ENCODE measurements at regions not wholly inside any gene's neighbourhood (a gene's known extent, or its start where the extent isn't known, plus 50 kb on each side); places are given as distances from the start of the nearest gene placed in this dataset.
A peak's percentile ranks its signal among the peaks of the same experiment; 100 is the strongest.
"Not testable (repeated sequence)": the region's sequence is repeated elsewhere in the genome, so short reads cannot be mapped to it uniquely, and the experiment has no call there.

DNA sequence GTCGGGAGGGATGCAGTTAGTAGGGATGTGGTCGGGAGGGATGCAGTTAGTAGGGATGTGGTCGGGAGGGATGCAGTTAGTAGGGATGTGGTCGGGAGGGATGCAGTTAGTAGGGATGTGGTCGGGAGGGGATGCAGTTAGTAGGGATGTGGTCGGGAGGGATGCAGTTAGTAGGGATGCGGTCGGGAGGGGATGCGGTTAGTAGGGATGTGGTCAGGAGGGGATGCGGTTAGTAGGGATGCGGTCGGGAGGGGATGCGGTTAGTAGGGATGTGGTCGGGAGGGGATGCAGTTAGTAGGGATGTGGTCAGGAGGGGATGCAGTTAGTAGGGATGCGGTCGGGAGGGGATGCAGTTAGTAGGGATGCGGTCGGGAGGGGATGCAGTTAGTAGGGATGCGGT, 96.2 kb downstream of the BDH1 start:
- not testable (repeated sequence) for DNase-seq (ENCODE audit: low spot score)

DNA sequence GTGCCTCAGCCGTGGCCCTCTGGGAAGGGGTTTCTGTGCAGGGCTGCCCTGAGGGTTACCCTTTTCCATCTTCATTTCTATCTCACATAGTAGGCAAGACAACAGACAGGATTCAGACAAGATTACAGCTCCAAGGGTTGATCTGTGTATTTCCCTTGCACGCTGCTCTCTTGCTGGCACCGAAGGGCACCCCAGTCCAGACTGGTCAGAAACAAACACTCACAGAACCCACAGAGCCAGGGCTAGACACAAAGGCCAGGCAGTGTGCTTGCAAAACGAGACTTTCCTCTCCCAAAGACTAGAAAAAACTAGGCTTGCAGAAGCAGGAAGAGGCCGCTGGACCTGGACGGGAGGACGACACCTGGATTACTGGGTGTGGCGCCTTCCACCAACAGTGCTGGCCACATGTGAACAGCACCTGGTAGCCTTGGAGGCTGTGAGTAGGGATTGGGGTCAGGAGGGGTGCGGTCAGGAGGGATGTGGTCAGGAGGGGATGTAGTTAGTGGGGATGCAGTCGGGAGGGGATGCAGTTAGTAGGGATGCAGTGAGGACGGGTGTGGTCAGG, 96.8 kb downstream of the BDH1 start:
- no peak for DNase-seq (ENCODE audit: low spot score)

DNA sequence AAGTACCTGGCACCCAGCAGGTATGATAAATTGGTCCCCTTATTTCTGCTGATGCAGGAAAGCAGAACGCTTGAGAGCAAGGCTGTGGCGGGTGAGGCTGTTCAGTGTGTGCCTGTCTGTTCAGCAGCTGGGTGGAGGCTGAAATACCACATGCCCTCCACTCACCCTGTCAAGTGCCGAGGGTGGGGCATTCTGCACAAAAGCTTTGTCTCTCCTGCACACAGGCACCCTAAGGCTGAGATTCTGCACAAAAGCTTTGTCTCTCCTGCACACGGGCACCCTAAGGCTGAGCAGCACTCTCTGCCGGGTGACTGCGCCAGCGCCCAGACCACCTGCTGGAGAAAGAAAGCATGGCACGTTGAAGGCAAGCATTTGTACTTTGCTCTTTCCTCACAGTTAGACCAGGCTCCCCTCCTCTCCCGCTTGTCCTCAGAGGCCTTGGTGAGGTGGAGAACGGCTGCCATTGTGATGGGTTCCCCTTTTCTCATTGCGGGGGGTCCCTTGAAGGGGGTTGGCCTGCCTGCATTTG, 97.5 kb downstream of the BDH1 start:
- DNase-seq (ENCODE audit: low spot score), result peak; percentile 18

DNA sequence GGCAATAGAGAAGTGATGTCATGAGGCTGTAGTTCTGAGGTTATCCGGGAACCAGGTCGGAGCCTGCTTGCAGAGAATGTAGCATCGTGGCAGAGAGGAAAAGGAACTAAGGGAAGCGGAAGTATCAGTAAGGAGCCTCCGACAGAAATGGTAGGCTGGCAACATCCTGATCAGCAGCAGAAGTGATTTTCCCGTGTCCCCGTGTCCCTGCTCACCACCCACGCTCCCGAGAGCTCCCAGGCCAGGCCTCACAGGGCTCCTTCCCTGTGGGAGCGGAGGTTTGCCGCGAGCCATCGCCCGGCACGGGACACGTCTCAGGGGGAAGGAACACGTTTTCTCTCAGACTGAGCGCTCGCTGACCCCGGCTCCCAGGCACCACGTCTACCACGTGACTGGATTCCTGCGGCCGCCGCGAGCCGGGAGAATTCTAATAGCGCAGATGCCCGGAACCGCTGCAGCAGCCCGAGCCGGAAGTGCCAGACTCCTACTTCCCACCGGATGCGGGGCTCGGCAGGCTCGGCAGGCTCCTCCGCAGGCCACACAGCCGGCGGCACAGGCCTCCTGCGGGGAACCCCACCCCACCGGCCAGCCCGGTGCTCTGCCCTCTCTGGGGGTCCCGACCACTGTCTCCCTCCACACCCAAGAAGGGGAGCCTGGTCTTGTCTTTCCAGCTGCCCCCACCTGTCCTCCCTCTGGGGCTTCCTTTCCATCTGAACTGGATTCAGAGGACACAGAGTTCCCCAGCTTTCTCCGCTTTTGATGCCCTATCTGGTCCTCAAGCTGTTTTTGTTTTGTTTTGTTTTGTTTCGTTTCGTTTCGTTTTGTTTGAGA, 99.3 kb downstream of the BDH1 start:
- DNase-seq (ENCODE audit: low spot score), result peak; percentile 92

DNA sequence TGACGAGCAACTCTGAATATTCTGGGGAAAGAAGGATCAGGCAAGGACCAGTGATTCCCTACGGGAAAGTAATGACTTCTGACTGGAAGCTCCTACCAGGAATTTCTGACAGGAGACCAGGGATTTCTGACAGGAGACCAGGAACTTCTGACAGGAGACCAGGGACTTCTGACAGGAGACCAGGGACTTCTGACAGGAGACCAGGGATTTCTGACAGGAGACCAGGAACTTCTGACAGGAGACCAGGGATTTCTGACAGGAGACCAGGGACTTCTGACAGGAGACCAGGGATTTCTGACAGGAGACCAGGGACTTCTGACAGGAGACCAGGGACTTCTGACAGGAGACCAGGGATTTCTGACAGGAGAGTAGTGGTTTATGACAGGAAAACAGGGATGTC, 100.9 kb downstream of the BDH1 start:
- not testable (repeated sequence) for DNase-seq (ENCODE audit: low spot score)

DNA sequence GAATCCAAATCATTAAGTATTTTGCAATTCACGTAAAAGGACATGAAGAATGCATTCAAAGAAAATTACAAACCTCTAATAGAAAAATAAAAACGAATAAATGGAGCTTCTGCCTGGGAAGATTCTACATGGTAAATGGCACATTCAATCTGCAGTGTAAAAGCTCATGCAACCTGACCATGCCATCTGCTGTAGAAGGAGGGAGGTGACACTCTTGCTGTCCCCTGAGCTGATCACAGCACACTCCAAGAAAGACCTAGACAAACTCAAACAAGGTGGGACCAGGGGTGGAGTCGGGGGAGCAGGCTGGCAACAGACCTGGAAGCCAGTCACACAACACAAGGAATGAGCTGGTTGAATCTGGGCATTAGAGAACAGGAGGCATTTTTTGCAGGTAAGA, 101.8 kb downstream of the BDH1 start:
- peak; percentile 27 for DNase-seq (ENCODE audit: low spot score)

DNA sequence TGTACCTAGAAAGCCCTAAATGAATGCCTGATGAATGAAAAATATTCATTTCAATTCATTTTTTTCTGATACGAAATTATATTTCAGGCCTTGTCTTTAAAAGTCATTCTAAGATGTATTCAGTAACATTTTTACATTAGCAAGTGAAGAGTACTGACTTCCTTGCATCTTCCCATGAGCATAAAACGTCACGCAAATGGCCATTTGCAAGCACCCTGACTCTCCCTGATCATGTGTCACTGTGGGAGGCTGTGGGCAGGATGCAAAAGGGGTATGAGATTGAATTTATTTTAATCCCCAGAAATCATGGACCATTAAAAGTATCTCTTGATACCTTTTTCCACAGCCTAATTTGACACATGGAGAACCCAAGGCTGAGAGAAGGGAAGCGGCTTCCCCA, 105.0 kb downstream of the BDH1 start:
- DNase-seq (ENCODE audit: low spot score), result no peak

DNA sequence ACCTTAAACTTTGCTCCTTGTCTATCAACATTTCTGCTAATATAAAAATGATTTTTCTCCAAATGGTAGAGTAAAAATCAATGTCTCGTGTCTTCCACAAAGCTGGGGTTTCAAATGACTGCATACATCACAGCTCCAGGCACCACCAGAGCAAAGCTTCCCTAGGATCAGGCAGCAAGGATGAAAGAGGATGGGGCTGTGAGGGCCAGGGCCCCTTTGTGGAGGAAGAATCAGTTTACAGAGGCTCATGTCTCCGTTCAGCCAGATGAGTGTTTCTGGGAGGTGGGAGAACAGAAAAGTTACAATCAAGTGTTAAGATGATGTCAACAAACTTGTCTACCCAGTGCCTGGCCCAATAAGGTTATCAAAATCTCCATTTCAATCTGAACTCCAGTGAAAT, 105.5 kb downstream of the BDH1 start:
- no peak for DNase-seq (ENCODE audit: low spot score)

DNA sequence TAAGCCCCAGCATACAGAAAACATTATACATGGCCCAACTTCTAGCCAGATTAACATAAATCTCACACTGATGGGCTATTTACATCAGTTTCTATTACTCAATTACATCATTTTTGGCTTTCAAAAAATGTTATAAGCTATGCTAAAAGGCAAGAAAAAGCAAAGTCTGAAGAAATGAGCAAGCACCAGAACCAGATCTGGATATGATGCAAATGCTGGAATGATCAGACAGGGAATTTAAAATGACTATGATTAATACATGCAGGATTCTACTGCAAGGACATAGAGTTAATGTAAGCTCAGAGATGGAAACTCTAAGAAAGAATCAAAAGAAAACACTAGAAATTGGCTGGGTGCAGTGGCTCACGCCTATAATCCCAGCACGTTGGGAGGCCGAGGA, 106.6 kb downstream of the BDH1 start:
- DNase-seq (ENCODE audit: low spot score), result not testable (repeated sequence)

DNA sequence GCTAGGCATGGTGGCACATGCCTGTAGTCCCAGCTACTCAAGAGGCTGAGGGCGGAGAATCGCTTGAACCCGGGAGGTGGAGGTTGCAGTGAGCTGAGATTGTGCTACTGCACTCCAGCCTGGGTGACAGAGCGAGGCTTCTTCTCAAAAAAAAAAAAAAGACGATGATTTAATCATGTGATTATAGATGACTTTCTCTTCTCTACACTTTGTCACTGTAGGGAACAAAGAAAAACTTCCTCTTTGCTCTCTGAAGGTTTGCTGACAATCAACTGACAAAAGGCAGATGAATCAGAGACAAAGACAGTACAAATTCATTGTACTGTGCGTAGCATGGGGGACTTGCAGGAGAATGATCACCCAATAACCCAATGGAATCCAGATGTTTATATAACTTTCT, 108.0 kb downstream of the BDH1 start:
- not testable (repeated sequence) for DNase-seq (ENCODE audit: low spot score)

DNA sequence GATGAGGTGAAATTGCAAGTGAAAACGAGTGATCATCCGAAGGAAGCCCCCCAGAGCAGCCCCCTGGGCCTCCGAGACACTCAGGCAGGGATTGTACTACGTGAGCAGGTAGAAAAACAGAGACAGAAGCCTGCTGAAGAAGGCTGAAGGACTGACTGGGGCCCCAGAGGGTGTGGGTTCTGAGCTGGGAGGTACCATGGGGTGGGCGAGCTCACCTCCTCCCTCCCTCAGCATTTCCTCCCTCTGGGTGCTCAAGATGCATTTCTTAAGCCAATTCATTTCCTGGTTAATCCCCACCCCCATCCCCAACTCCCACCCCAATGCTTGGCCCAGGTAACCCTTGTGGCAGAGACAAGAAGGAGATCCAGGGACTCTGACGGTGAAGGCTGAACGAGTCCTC, 108.7 kb downstream of the BDH1 start:
- no peak for DNase-seq (ENCODE audit: low spot score)

DNA sequence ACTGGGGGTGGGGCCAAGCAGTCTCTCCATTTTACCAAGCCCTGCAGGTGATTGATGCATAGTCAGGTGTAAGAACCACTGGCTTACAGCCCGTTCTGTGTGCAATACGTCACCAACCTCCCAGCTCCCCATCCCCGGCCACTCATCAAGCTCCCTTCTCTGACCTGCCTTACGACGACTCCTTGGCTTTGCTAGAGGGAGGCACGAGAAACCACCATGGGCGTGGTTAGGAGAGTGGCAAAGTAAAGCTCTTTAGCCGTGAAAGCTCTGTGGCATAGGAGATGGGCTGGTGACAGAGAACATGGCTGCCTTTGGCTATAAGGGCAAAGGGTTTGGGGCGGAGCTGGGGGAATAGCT, 109.1 kb downstream of the BDH1 start:
- no peak for DNase-seq (ENCODE audit: low spot score)

DNA sequence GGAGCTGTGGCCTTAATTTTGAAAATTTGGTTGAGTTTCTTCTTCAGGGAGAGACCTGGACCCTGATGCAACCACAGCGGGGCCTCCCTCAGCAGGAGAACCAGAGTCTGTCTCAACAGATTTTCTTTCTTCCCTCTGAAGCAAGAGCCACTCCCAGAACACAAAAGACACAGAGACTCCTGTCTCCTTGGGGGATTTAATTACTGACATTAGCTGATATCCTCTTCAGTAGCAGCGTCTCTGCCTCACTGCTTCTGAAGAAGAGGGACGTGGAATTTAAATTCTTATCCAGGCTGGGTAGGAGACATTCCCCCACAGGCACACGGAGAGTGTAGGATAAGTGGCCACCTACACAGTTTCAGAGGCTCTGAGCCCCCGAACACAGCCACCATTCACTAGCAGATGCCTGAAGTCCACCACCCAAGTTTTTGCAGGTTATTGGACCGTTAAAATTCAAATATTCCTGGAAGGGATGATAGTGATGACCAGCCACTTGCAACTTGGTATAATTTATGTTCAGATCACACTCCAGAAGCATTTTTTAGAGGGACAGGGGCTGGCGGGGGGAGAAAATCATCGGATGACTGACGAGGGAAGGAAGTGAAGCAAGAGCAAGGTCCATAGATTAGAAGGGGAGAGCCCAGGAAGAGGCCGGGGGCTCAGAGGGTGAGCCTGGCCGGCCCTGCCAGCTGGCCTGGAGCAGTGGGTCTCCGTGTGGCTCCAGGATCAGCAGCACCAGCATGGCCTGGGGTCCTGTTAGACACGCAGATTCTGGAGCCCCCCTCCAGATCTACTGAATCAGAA, 109.7 kb downstream of the BDH1 start:
- DNase-seq (ENCODE audit: low spot score), result no peak

DNA sequence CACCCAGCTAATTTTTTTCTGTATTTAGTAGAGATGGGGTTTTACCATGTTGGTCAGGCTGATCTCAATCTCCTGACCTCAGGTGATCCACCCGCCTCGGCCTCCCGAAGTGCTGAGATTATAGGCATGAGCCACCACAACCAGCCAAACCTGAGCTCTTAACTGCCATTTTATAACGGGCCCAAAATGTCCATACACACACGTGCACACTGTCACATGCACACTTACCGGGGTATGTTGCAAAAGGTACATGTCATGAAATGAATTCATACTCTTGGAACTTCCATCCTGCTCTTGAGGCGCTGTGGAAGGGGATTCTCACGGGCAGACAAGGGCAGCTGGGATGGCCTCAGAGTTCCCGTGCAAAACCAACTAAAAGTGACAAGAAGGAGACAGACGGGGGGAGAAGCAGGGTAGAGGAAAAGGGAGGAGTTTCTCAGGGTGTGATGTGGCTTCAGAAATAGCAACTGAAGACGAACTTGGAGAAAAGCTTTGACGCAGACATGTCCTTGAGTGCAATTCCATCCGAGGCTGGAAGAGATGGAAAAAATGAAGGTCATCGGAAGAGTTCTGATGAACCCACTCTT, 110.9 kb downstream of the BDH1 start:
- no peak for DNase-seq (ENCODE audit: low spot score)

DNA sequence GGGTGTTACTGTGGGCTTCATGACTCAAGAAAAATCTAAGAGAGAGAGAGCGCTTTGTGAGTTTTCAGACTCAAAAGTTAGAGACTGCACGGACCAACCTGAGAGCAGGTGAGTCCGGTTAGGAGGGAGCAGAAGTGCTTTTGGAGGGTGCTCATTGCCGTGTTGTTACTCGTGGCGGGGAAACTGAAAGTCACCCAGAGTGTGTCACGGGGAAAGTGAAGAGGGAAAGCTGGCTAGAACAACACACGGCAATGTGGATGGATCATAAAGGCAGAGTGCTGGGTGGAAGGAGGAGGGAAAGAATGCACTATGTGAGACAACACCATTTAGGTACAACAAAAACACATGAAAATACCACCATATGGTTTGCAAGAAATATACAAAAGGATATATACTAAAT, 112.3 kb downstream of the BDH1 start:
- DNase-seq (ENCODE audit: low spot score), result no peak

DNA sequence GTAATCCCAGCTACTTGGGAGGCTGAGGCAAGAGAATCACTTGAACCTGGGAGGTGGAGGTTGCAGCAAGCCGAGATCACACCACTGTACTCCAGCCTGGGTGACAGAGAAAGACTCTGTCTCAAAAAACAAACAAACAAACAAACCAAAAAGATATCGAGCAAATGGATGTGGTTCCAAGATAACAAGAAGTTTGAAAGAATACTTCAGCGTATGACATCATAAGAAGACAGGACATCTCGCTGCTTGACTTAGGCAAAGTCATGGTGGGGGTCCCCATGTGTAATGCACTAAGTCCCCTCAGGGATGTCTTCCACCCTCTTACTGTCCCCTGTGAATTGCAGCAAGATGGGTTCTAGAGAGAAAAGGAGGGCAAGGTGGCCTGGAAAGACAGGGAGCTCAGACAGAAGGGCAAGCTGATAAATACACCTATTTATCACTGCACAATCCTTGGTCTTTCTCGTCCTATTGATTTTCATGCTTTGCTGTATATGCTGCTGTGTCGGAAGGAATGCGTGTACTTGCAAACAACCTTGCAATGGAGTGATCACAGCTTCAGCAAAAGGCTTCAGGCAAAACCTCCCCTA, 115.0 kb downstream of the BDH1 start:
- no peak for DNase-seq (ENCODE audit: low spot score)

DNA sequence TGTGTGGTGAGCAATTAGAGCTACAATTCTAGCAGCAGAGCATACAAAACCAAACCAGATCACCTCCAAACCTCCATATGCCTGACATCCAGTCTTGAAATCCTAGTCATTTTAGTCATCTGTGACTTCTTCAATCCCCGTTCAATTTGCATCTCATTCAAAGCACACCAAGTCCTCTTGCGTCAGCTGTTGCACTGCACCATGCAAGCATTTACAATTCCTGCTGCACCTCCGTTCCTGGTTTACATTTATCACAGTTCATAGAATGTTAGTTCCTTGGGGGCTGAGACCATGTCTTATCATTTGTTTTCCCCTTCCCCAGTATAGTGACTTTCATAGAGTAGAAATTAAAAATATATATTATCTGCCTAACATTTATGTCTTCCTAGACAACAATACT, 116.9 kb downstream of the BDH1 start:
- no peak for DNase-seq (ENCODE audit: low spot score)

DNA sequence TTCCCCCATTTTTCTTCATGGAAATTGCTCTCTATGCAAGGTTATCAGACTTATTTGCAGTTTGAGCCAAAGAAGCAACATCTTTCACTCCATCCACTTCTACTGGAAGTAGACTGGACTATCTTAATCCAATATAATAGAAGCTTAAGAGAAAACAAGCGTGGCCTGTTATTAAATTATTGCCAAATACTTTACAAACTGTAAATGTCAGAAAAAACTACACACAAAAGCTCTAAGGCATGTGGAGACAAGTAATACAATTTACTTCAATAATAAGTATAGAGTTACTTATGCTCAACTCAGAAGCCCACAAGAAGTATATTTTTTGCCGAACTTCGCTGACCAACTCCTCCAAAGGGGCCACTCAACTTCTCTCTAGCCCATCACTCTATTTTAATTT, 120.3 kb downstream of the BDH1 start:
- no peak for DNase-seq (ENCODE audit: low spot score)

DNA sequence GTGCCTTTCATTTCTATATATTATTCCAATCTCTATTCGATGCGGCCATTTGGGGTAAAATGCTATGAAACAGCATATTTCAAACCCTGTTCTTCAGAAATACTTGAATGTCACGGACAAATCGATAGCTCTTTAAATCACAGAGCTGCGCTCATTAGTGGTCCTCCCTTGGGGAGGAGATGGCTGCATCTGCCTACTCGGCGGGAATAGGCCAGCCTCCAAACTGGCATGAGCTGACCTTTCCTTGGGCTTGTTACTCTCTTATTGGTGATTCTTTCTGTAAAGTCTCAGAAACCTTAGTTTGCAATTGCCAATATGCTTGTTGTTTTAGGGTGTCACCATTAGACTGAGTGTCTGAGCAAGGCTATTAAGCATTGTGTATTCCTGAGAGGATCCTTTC, 120.9 kb downstream of the BDH1 start:
- no peak for DNase-seq (ENCODE audit: low spot score)

DNA sequence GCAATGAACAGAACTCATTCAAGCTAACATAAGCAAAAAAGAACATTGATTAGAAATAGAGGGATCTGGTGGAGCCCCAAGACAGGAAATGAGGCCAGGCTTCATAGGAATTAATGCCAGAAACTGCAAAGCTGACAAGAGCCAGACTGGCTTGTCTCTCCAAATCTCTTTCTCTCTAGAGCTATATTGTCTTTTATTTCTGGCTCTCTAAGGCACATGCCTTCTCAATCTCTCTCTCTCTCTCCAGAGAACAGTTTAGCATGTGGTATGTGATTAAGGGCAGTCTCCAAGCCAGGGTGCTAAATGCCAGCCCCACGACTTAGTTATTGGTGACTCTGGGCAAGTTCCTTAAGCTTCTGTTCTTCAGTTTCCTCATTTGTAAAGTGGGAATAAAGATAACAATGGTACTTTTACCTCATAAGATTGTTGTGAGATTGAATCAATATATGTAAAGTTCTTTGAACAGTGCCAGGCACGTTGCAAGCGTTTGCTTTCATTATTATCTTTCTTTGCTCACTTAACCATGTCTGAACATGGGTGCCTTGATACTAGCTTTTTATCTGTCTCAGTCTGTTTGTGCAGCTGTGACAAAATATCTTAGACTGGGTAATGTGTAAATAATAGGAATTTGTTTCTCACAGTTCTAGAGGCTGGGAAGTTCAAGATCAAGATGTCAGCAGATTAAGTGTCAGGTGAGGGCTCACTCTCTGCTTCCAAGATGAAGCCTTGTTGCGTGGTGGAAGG, 123.2 kb downstream of the BDH1 start:
- DNase-seq (ENCODE audit: low spot score), result no peak

DNA sequence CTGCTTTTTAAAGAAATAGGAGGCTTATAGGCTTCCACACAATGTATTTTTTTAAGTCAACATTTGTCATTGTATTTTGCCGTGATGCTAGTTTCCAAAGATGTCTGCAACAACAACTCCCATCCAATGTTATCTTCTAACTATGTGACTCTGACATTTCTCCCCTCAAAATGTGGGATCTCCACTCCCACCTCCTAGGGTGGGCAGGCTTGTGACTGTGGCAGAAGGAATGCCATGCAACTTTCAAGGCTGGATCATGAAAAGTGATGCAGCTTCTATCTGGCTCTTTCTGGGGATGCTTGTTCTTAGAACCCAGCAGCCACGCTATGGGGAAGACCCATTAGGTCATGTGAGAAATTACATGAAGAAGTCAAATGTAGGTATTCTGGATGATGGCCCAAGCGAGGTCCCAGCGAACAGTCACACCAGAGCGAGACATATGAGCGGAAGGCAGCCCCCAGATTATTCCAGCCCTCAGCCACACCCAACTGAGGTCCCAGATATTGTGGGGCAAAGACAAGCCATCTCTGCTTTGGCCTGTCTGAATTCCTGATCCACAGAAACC, 124.3 kb downstream of the BDH1 start:
- DNase-seq (ENCODE audit: low spot score), result no peak

All from kidney tubule cell (primary cell).